ENCODE measurements at regions not wholly inside any gene's neighbourhood (a gene's known extent, or its start where the extent isn't known, plus 50 kb on each side); places are given as distances from the start of the nearest gene placed in this dataset.
"Not testable (repeated sequence)": the region's sequence is repeated elsewhere in the genome, so short reads cannot be mapped to it uniquely, and the experiment has no call there.

- no peak for DNase-seq
Measured at GRCh38 chr7:142523821-142524460, 225.3 kb upstream of the PRSS1 start.

GRCh38 chr7:142522735-142523134 is 226.5 kb upstream of the PRSS1 start:
- no peak for DNase-seq

- DNase-seq, result not testable (repeated sequence)
Measured at GRCh38 chr7:142520885-142521284, 228.4 kb upstream of the PRSS1 start.

- not testable (repeated sequence) for DNase-seq
Measured at GRCh38 chr7:142520455-142520854, 228.8 kb upstream of the PRSS1 start.

GRCh38 chr7:142519079-142520078 is 229.9 kb upstream of the PRSS1 start:
- DNase-seq, result no peak

- DNase-seq, result no peak
Measured at GRCh38 chr7:142516038-142516501, 233.2 kb upstream of the PRSS1 start.

GRCh38 chr7:142514716-142515115 is 234.6 kb upstream of the PRSS1 start:
- not testable (repeated sequence) for DNase-seq

GRCh38 chr7:142513178-142513955 is 235.9 kb upstream of the PRSS1 start:
- DNase-seq, result no peak

- DNase-seq, result no peak
Measured at GRCh38 chr7:142511801-142512200, 237.5 kb upstream of the PRSS1 start.

- no peak for DNase-seq
Measured at GRCh38 chr7:142511374-142511773, 237.9 kb upstream of the PRSS1 start.

- DNase-seq, result not testable (repeated sequence)
Measured at GRCh38 chr7:142509235-142509634, 240.0 kb upstream of the PRSS1 start.

- no peak for DNase-seq
Measured at GRCh38 chr7:142508251-142508650, 241.0 kb upstream of the PRSS1 start.

- no peak for DNase-seq
Measured at GRCh38 chr7:142507799-142508198, 241.5 kb upstream of the PRSS1 start.

- not testable (repeated sequence) for DNase-seq
Measured at GRCh38 chr7:142507066-142507465, 242.2 kb upstream of the PRSS1 start.

- no peak for DNase-seq
Measured at GRCh38 chr7:142506601-142507000, 242.7 kb upstream of the PRSS1 start.

GRCh38 chr7:142503949-142504348 is 245.3 kb upstream of the PRSS1 start:
- DNase-seq, result not testable (repeated sequence)

- DNase-seq, result no peak
Measured at GRCh38 chr7:142503036-142503435, 245.2 kb upstream of the PRSS58 start.

- DNase-seq, result no peak
Measured at GRCh38 chr7:142501434-142501833, 243.6 kb upstream of the PRSS58 start.

GRCh38 chr7:142500366-142500765 is 242.5 kb upstream of the PRSS58 start:
- no peak for DNase-seq

GRCh38 chr7:142499635-142500034 is 241.8 kb upstream of the PRSS58 start:
- no peak for DNase-seq

- DNase-seq, result no peak
Measured at GRCh38 chr7:142498364-142498763, 240.5 kb upstream of the PRSS58 start.

- no peak for DNase-seq
Measured at GRCh38 chr7:142496545-142496991, 238.7 kb upstream of the PRSS58 start.

GRCh38 chr7:142495879-142496278 is 238.0 kb upstream of the PRSS58 start:
- DNase-seq, result not testable (repeated sequence)
